K562 (cell line): ENCODE measurements at regions not wholly inside any gene's neighbourhood (a gene's known extent, or its start where the extent isn't known, plus 50 kb on each side); places are given as distances from the start of the nearest gene placed in this dataset.

Experiments
- ATAC-seq: fragments of 200-7000 bp; cut with Tn5 transposase; 3 replicates; pipeline ENCODE4 v1.9.1; 2020; ENCODE audit warnings: moderate library complexity
- BruUV-seq: library from RNA; stranded (reverse); fragments of 400-500 nt; replicated peaks from 2 replicates; lab custom pipeline; 2021; lab: Mats Ljungman, UMichigan
- CTCF ChIA-PET: fragments of 300-600 bp; formaldehyde crosslinking; extraction: SDS; loops from one replicate; lab custom pipeline; 2021; ENCODE audit warnings: low intra/inter-chr PET ratio; lab: Yijun Ruan, JAX
- POLR2A ChIA-PET: fragments of 300-600, 350-650 bp; sonication (Branson Sonifier 250); formaldehyde crosslinking; extraction: SDS; loops from one replicate; lab custom pipeline; 2021; ENCODE audit warnings: antibody characterized with exemption, inconsistent platforms; lab: Yijun Ruan, JAX
- DNase-seq, 4 experiments: peaks; one replicate each; pipeline versions ENCODE4 v3.0.0 to v3.0.0-alpha.2; 2011 to 2018; ENCODE audit warnings: low spot score in 3 of 4, mixed read lengths in 3 of 4; ENCODE audit errors: extremely low read depth in 1 of 4
- FAIRE-seq: peaks from 2 replicates; lab custom pipeline; 2011; peaks lifted over from hg19 to GRCh38; lab: Jason Lieb, UNC
- H2AFZ ChIP-seq: 2 replicates; pipeline ENCODE4 v1.6.0; 2011; ENCODE audit warnings: low read depth, low read length, control low read depth, inconsistent platforms
- H3K27ac ChIP-seq: fragments of 200-600 bp; 3 replicates; pipeline ENCODE4 v1.8.0; 2011; ENCODE audit warnings: low read depth, mild to moderate bottlenecking, control low read depth, inconsistent platforms, low read length, moderate library complexity, mixed read lengths; ENCODE audit errors: extremely low read depth
- H3K27me3 ChIP-seq, 2 experiments: fragments of 300-600 bp in 1 of 2; 2 replicates in 1 of 2; 3 replicates in 1 of 2; pipeline versions ENCODE4 v1.6.0 to v1.8.0; 2011; ENCODE audit warnings: inconsistent platforms in 2 of 2, low read length in 2 of 2, mild to moderate bottlenecking in 1 of 2, mixed read lengths in 1 of 2, moderate library complexity in 1 of 2; ENCODE audit not compliant: control insufficient read depth in 2 of 2, insufficient read depth in 2 of 2
- H3K36me3 ChIP-seq: fragments of 300-600 bp; 3 replicates; pipeline ENCODE4 v1.8.0; 2011; ENCODE audit warnings: mild to moderate bottlenecking, low read length, inconsistent platforms; ENCODE audit not compliant: control insufficient read depth, insufficient read depth
- H3K4me1 ChIP-seq, 2 experiments: fragments of 200-600 bp in 1 of 2; replicated peaks in 1 of 2; 2 replicates in 1 of 2; 3 replicates in 1 of 2; pipeline versions ENCODE4 v1.5.1 to v1.8.0; 2011; ENCODE audit warnings: inconsistent platforms in 2 of 2, low read length in 2 of 2, mild to moderate bottlenecking in 1 of 2, mixed read lengths in 1 of 2, moderate library complexity in 1 of 2; ENCODE audit not compliant: control insufficient read depth in 2 of 2, insufficient read depth in 2 of 2
- H3K4me2 ChIP-seq: 2 replicates; pipeline ENCODE4 v1.6.1; 2011; ENCODE audit warnings: low read length, control low read depth, inconsistent platforms, mixed read lengths; ENCODE audit not compliant: insufficient read depth
- H3K4me3 ChIP-seq: fragments of 200-600 bp; sonication (generic), shearing (Covaris generic); 2 replicates; pipeline ENCODE4 v1.5.1; 2016; ENCODE audit warnings: control low read depth, inconsistent platforms
- H3K79me2 ChIP-seq: fragments of 200-600 bp; 3 replicates; pipeline ENCODE4 v1.8.0; 2011; ENCODE audit warnings: low read length, inconsistent platforms; ENCODE audit not compliant: control insufficient read depth, insufficient read depth
- H3K9ac ChIP-seq, 2 experiments: 2 replicates each; pipeline versions ENCODE4 v1.6.0 to v1.6.1; 2011; ENCODE audit warnings: low read depth in 2 of 2, low read length in 2 of 2, control low read depth in 1 of 2, inconsistent platforms in 1 of 2, mild to moderate bottlenecking in 1 of 2, mixed read lengths in 1 of 2; ENCODE audit not compliant: insufficient read depth in 1 of 2
- H3K9me1 ChIP-seq: one replicate; pipeline ENCODE4 v1.6.0; 2011; ENCODE audit warnings: inconsistent platforms, mild to moderate bottlenecking, low read length, moderate library complexity; ENCODE audit not compliant: control insufficient read depth, insufficient read depth
- H3K9me3 ChIP-seq: replicated peaks from 2 replicates; pipeline ENCODE4 v1.5.1; 2011; ENCODE audit warnings: low read depth, low read length, inconsistent platforms; ENCODE audit not compliant: control insufficient read depth, insufficient read depth
- H4K20me1 ChIP-seq: replicated peaks from 2 replicates; pipeline ENCODE4 v1.6.1; 2011; ENCODE audit warnings: low read length, inconsistent platforms, mixed read lengths; ENCODE audit not compliant: control insufficient read depth, insufficient read depth
- BHLHE40 ChIP-seq: IDR thresholded peaks from 2 replicates; pipeline ENCODE4 v1.6.1; 2011; ENCODE audit warnings: low read length, improper control_type of control experiment
- EP300 ChIP-seq: IDR thresholded peaks from 2 replicates; pipeline ENCODE4 v1.6.1; 2012; ENCODE audit warnings: low read length, improper control_type of control experiment
- FOSL1 ChIP-seq: fragments of 200-800 bp; sonication (Bioruptor generic); conservative IDR thresholded peaks from 2 replicates; pipeline ENCODE4 v1.6.1; 2016; ENCODE audit warnings: missing genetic modification characterization, missing compliant biosample characterization
- MCM2 ChIP-seq: fragments of 450-650 bp; IDR thresholded peaks from 2 replicates; pipeline ENCODE4 v1.6.1; 2017; ENCODE audit warnings: low read depth, mild to moderate bottlenecking
- POU5F1 ChIP-seq: fragments of 150-350 bp; IDR thresholded peaks from 2 replicates; pipeline ENCODE4 v1.6.1; 2014; ENCODE audit warnings: borderline replicate concordance, low read length, low read depth, mild to moderate bottlenecking; ENCODE audit not compliant: partially characterized antibody
- SMARCA5 ChIP-seq: fragments of 450-650 bp; IDR thresholded peaks from 2 replicates; pipeline ENCODE4 v1.6.1; 2016
- TAL1 ChIP-seq: fragments of 450-650 bp; IDR thresholded peaks from 2 replicates; pipeline ENCODE4 v1.6.1; 2016; ENCODE audit warnings: mild to moderate bottlenecking
- TBL1XR1 ChIP-seq, 2 experiments: IDR thresholded peaks; 2 replicates each; pipeline ENCODE4 v1.6.1; 2012; ENCODE audit warnings: improper control_type of control experiment in 2 of 2, low read length in 2 of 2, mild to moderate bottlenecking in 1 of 2
- ZNF140 ChIP-seq: fragments of 250-450 bp; sonication (Bioruptor Pico); IDR thresholded peaks from 2 replicates; pipeline ENCODE4 v1.8.0; 2021; ENCODE audit warnings: moderate library complexity, mild to moderate bottlenecking, inconsistent platforms
- ZNF282 ChIP-seq: sonication (generic); formaldehyde crosslinking; IDR thresholded peaks from 2 replicates; pipeline ENCODE4 v1.8.1; 2023; ENCODE audit warnings: missing genetic modification reagents
- ZNF431 ChIP-seq: sonication (generic); formaldehyde crosslinking; IDR thresholded peaks from 2 replicates; pipeline ENCODE4 v1.8.0; 2022; ENCODE audit warnings: mild to moderate bottlenecking, missing genetic modification reagents
- ZNF79 ChIP-seq: fragments of 250-450 bp; sonication (Bioruptor Pico); IDR thresholded peaks from 2 replicates; pipeline ENCODE4 v1.4.0; 2020; ENCODE audit warnings: low read depth, mild to moderate bottlenecking, moderate library complexity
- WGBS: fragments of 100-300 bp; shearing (Covaris generic); methylation state at CpG from one replicate; pipeline ENCODE4 v1.1.6; 2016; ENCODE audit warnings: low coverage, mixed read lengths; ENCODE audit not compliant: insufficient coverage; ENCODE audit errors: missing lambda C conversion rate; 5-methylcytosine and 5-hydroxymethylcytosine counted together
- in situ Hi-C: fragments of 300-500 bp; cut with MboI; formaldehyde crosslinking; loops from 4 replicates; pipeline ENCODE4 v1.15.0; 2018; ENCODE audit warnings: inconsistent platforms, mixed read lengths
- intact Hi-C: fragments of 100-400 bp; cut with micrococcal nuclease; formaldehyde crosslinking; loops from 2 replicates; pipeline ENCODE4 v1.14.2; 2022
- TF ChIP-seq, protein P1 (sequence below): fragments of 450-650 bp; IDR thresholded peaks from 2 replicates; pipeline ENCODE4 v1.6.1; 2016; ENCODE audit warnings: borderline replicate concordance
- TF ChIP-seq, protein P2 (sequence below): fragments of 250-450 bp; sonication (Bioruptor Pico); IDR thresholded peaks from 2 replicates; pipeline ENCODE4 v1.4.0; 2020; ENCODE audit warnings: mild to moderate bottlenecking, moderate library complexity
- TF ChIP-seq, protein P3 (sequence below): fragments of 200-800 bp; sonication (Bioruptor generic); IDR thresholded peaks from 2 replicates; pipeline ENCODE4 v1.6.1; 2017; ENCODE audit warnings: missing genetic modification characterization, missing compliant biosample characterization

DNA sequence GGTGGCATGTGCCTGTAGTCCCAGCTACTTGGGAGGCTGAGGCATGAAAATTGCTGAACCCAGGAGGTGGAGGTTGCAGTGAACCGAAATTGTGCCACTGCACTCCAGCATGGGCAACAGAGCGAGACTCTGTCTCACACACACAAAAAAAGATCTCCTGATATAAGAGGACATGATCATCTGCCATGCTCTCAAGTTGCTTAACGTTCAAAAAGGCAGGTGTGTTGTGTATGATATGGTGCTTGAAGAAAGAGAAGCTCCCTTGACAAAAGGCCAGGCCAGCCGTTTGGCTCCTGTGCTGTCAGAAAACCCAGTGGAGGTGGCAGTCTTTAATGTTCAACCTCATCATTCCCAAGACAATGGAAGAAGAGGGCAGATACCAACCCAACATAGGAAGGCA lies 117.3 kb upstream of the PLET1 start:
- no peak overlapping the region for H3K4me2 ChIP-seq
- intact Hi-C loops (no loop called here), in situ Hi-C loops (no loop called here)
- TF ChIP-seq TBL1XR1 (IDR thresholded peaks at IDR 0.05; ENCODE audit: low read length in 2 of 2) = no peak
- TF ChIP-seq ZNF79 (CRISPR knock-in tag) = no peak
- TF ChIP-seq TAL1 = no peak
- TF ChIP-seq, protein P1, sequence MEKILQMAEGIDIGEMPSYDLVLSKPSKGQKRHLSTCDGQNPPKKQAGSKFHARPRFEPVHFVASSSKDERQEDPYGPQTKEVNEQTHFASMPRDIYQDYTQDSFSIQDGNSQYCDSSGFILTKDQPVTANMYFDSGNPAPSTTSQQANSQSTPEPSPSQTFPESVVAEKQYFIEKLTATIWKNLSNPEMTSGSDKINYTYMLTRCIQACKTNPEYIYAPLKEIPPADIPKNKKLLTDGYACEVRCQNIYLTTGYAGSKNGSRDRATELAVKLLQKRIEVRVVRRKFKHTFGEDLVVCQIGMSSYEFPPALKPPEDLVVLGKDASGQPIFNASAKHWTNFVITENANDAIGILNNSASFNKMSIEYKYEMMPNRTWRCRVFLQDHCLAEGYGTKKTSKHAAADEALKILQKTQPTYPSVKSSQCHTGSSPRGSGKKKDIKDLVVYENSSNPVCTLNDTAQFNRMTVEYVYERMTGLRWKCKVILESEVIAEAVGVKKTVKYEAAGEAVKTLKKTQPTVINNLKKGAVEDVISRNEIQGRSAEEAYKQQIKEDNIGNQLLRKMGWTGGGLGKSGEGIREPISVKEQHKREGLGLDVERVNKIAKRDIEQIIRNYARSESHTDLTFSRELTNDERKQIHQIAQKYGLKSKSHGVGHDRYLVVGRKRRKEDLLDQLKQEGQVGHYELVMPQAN = no peak
- TF ChIP-seq EP300 = no peak
- no peak for TF ChIP-seq FOSL1 (tag)
- TF ChIP-seq POU5F1 = no peak
- no peak for TF ChIP-seq ZNF140
- no peak for TF ChIP-seq ZNF282 (CRISPR knock-in tag)
- TF ChIP-seq BHLHE40 = no peak
- TF ChIP-seq, protein P2, sequence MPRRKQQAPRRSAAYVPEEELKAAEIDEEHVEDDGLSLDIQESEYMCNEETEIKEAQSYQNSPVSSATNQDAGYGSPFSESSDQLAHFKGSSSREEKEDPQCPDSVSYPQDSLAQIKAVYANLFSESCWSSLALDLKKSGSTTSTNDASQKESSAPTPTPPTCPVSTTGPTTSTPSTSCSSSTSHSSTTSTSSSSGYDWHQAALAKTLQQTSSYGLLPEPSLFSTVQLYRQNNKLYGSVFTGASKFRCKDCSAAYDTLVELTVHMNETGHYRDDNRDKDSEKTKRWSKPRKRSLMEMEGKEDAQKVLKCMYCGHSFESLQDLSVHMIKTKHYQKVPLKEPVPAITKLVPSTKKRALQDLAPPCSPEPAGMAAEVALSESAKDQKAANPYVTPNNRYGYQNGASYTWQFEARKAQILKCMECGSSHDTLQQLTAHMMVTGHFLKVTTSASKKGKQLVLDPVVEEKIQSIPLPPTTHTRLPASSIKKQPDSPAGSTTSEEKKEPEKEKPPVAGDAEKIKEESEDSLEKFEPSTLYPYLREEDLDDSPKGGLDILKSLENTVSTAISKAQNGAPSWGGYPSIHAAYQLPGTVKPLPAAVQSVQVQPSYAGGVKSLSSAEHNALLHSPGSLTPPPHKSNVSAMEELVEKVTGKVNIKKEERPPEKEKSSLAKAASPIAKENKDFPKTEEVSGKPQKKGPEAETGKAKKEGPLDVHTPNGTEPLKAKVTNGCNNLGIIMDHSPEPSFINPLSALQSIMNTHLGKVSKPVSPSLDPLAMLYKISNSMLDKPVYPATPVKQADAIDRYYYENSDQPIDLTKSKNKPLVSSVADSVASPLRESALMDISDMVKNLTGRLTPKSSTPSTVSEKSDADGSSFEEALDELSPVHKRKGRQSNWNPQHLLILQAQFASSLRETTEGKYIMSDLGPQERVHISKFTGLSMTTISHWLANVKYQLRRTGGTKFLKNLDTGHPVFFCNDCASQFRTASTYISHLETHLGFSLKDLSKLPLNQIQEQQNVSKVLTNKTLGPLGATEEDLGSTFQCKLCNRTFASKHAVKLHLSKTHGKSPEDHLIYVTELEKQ (CRISPR knock-in tag) = no peak
- no peak for TF ChIP-seq ZNF431 (CRISPR knock-in tag)
- no peak for TF ChIP-seq MCM2
- no peak for TF ChIP-seq SMARCA5
- TF ChIP-seq, protein P3, sequence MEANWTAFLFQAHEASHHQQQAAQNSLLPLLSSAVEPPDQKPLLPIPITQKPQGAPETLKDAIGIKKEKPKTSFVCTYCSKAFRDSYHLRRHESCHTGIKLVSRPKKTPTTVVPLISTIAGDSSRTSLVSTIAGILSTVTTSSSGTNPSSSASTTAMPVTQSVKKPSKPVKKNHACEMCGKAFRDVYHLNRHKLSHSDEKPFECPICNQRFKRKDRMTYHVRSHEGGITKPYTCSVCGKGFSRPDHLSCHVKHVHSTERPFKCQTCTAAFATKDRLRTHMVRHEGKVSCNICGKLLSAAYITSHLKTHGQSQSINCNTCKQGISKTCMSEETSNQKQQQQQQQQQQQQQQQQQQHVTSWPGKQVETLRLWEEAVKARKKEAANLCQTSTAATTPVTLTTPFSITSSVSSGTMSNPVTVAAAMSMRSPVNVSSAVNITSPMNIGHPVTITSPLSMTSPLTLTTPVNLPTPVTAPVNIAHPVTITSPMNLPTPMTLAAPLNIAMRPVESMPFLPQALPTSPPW = no peak
- no peaks in the 10 kb centered on the region for H3K79me2 ChIP-seq
- CTCF ChIA-PET = no interaction called here
- H3K27me3 ChIP-seq = peaks cover 11 to 14% of the 10 kb centered on the region in 2 experiments; a peak in 4 of 5 replicates
- no peaks in the 10 kb centered on the region for H3K9me3 ChIP-seq
- DNase-seq (no peak), FAIRE-seq (no peak), ATAC-seq (no peak)
- no peak overlapping the region for H3K4me3 ChIP-seq
- WGBS = 6% methylated on average over 3 of the region's 4 CpGs
- H2AFZ ChIP-seq = no peak overlapping the region
- no peaks in the 10 kb centered on the region for H4K20me1 ChIP-seq
- no peaks in the 10 kb centered on the region for H3K36me3 ChIP-seq
- no peaks in the 10 kb centered on the region for H3K9me1 ChIP-seq
- H3K4me1 ChIP-seq = no peaks in the 10 kb centered on the region; a peak in 1 of 5 replicates
- no TSS peak for BruUV-seq
- POLR2A ChIA-PET = no interaction called here
- no peak overlapping the region for H3K27ac ChIP-seq
- no peak overlapping the region for H3K9ac ChIP-seq
